Effector memory CD8-positive, alpha-beta T cell (primary cell): ENCODE measurements at regions not wholly inside any gene's neighbourhood (a gene's known extent, or its start where the extent isn't known, plus 50 kb on each side); places are given as distances from the start of the nearest gene placed in this dataset.
"Not testable (repeated sequence)": the region's sequence is repeated elsewhere in the genome, so short reads cannot be mapped to it uniquely, and the experiment has no call there.

Experiments used
- ATAC-seq: fragments of 150-1000 bp; cut with Tn5 transposase; replicated peaks from 2 replicates; pipeline ENCODE4 v1.10.0; 2021; ENCODE audit warnings: mild to moderate bottlenecking, moderate library complexity
- DNase-seq, 3 experiments: peaks; one replicate each; pipeline ENCODE4 v3.0.0; 2021
- H3K27ac Mint-ChIP-seq, 2 donors: one replicate each; pipeline ENCODE4 v1.8.0; 2022; ENCODE audit warnings: mild to moderate bottlenecking in 2 of 2, mixed read lengths in 2 of 2, moderate library complexity in 2 of 2
- H3K27me3 Mint-ChIP-seq, 2 donors: one replicate each; pipeline ENCODE4 v1.8.0; 2022; ENCODE audit warnings: mixed read lengths in 2 of 2
- H3K36me3 Mint-ChIP-seq: one replicate; pipeline ENCODE4 v1.8.0; 2022; ENCODE audit warnings: mild to moderate bottlenecking, moderate library complexity, mixed read lengths; ENCODE audit not compliant: insufficient read depth
- H3K4me1 Mint-ChIP-seq, 2 donors: one replicate each; pipeline ENCODE4 v1.8.0; 2022; ENCODE audit warnings: low read depth in 2 of 2, mixed read lengths in 2 of 2
- H3K4me3 Mint-ChIP-seq, 2 donors: one replicate each; pipeline ENCODE4 v1.8.0; 2022; ENCODE audit warnings: mild to moderate bottlenecking in 2 of 2, mixed read lengths in 2 of 2, moderate library complexity in 2 of 2
- H3K9me3 Mint-ChIP-seq, 2 donors: one replicate each; pipeline ENCODE4 v1.8.0; 2022; ENCODE audit warnings: mixed read lengths in 2 of 2

- H3K27me3 Mint-ChIP-seq, result no peaks in the 10 kb centered on the region
- H3K36me3 Mint-ChIP-seq, result no peaks in the 10 kb centered on the region
- H3K4me3 Mint-ChIP-seq, result no peak overlapping the region
- no peak for ATAC-seq
- DNase-seq, result no peak
- H3K27ac Mint-ChIP-seq, result no peak overlapping the region
- no peaks in the 10 kb centered on the region for H3K4me1 Mint-ChIP-seq
- H3K9me3 Mint-ChIP-seq, result peaks cover 11 to 40% of the 10 kb centered on the region in 2 donors
Measured at GRCh38 chr11:98456308-98456680, 564.5 kb upstream of the CNTN5 start.

DNA sequence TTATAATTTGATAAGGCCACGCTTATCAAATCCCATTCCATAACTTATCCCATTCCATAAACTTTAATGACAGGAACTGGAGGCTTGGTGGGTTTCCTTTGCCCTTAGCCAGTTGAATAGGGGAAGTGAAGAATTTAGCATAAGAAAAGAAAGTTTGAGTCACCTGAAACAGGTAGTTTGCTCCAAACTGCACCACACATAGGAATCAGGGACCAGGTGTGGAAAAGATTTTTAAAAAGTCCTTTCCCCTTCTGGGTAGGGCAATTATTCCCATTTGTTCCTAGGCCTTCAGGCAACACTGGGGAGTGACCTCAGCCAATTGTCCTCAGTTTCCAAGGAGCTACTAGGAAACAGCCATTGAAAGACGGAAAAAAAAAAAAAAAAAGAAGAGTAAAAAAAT is 525.7 kb upstream of the CNTN5 start:
- Mint-ChIP-seq H3K36me3 (no peaks in the 10 kb centered on the region), H3K27ac (no peak overlapping the region), H3K9me3 (peaks cover 3 to 15% of the 10 kb centered on the region in 2 donors), H3K4me1 (no peaks in the 10 kb centered on the region), H3K4me3 (no peak overlapping the region), H3K27me3 (no peaks in the 10 kb centered on the region)
- DNase-seq, result no peak
- no peak for ATAC-seq

DNA sequence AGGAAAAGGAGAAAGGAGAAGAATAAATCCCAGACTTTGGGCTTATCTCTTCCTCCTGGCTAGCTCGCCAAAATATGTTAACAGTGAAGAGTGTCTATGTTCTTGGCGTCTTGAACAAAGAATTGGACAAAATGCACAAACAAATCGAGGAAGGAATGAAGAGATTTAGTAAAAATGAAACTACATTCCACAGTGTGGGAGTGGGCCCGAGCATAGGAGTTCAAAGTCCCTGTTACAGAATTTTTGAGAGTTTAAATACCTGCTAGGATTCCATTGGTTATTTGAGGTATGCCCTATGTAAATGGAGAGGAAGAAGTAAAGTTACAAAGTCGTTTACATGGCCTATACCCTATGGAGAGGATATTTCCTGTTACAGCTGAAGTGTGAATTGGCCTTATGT is 525.1 kb upstream of the CNTN5 start:
- peaks cover 4 to 15% of the 10 kb centered on the region in 2 donors for H3K9me3 Mint-ChIP-seq
- H3K4me1 Mint-ChIP-seq, result no peaks in the 10 kb centered on the region
- H3K36me3 Mint-ChIP-seq, result no peaks in the 10 kb centered on the region
- ATAC-seq (no peak), DNase-seq (no peak)
- no peaks in the 10 kb centered on the region for H3K27me3 Mint-ChIP-seq
- no peak overlapping the region for H3K27ac Mint-ChIP-seq
- H3K4me3 Mint-ChIP-seq, result no peak overlapping the region

DNA sequence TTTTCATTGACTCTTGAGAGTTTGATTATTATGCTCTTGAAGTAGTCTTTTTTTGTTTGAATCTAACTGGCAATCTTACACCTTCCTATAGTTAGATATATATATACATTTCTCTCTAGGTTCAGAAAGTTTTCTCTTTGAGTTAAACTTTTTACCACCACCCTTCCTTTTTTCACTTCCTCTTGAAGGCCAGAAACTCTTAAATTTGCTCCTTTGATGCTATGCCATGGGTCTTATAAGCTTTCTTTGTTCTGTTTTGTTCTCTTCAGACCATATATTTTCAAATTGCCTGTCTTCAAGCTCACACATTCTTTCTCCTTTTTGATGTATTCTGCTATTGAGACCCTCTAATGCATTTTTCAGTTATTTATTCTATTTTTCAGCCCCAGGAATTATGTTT is 513.5 kb upstream of the CNTN5 start:
- no peaks in the 10 kb centered on the region for H3K36me3 Mint-ChIP-seq
- H3K9me3 Mint-ChIP-seq, result peaks cover 6 to 22% of the 10 kb centered on the region in 2 donors
- no peaks in the 10 kb centered on the region for H3K4me1 Mint-ChIP-seq
- H3K27me3 Mint-ChIP-seq, result no peaks in the 10 kb centered on the region
- ATAC-seq, result no peak
- no peak overlapping the region for H3K4me3 Mint-ChIP-seq
- DNase-seq, result no peak
- no peak overlapping the region for H3K27ac Mint-ChIP-seq

DNA sequence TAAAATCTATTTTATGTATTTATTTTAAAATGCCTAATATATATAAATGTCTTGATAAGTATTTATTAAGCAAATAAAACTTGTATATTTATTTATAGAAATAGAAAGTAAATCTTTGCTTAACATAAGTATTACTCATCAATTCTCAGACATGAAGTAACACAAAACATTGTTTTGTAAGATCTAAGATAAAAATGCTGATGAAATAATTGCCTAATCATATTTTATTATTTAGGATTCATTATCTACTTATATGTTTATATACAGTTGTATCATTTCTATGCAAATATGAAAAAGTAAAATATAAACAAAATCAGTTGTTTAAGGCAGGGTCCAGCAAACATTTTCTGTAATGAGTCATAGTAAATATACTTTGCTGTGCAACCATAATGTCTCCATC is 507.8 kb upstream of the CNTN5 start:
- Mint-ChIP-seq H3K27me3 (no peaks in the 10 kb centered on the region), H3K36me3 (no peaks in the 10 kb centered on the region), H3K4me3 (no peak overlapping the region), H3K4me1 (no peaks in the 10 kb centered on the region), H3K9me3 (peaks cover 4 to 24% of the 10 kb centered on the region in 2 donors), H3K27ac (no peak overlapping the region)
- ATAC-seq (no peak), DNase-seq (no peak)

GRCh38 chr11:98531576-98531975 is 489.2 kb upstream of the CNTN5 start:
- Mint-ChIP-seq H3K27me3 (no peaks in the 10 kb centered on the region), H3K4me1 (no peaks in the 10 kb centered on the region), H3K4me3 (no peak overlapping the region), H3K9me3 (no peaks in the 10 kb centered on the region), H3K27ac (no peak overlapping the region), H3K36me3 (no peaks in the 10 kb centered on the region)
- ATAC-seq, result no peak
- DNase-seq, result no peak

DNA sequence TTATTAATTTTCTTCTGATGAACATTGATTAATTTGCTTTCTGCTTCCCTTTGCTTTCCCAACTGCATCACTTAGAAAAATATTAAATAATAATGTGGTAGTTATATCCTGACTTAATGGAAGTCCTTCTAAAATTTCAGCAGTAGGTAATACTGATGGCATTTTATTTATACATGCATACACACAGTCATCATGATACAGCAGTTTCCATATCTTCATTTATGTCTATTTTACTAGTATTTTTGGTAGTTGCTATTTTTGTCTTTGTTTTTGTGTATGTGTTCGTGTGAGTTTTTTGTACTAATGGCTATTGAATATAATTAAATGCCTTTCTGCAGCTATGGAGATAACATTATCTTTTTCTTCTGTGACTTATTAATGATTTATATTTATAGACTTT is 484.7 kb upstream of the CNTN5 start:
- Mint-ChIP-seq H3K4me1 (no peaks in the 10 kb centered on the region), H3K9me3 (peaks cover 0 to 2% of the 10 kb centered on the region in 2 donors), H3K4me3 (no peak overlapping the region), H3K27me3 (no peaks in the 10 kb centered on the region), H3K36me3 (no peaks in the 10 kb centered on the region), H3K27ac (no peak overlapping the region)
- ATAC-seq (no peak), DNase-seq (no peak)

- H3K9me3 Mint-ChIP-seq, H3K27ac Mint-ChIP-seq, ATAC-seq, H3K4me3 Mint-ChIP-seq, H3K4me1 Mint-ChIP-seq, H3K36me3 Mint-ChIP-seq, DNase-seq, H3K27me3 Mint-ChIP-seq: not testable (repeated sequence)
Measured at GRCh38 chr11:98538358-98538757, 482.4 kb upstream of the CNTN5 start.

DNA sequence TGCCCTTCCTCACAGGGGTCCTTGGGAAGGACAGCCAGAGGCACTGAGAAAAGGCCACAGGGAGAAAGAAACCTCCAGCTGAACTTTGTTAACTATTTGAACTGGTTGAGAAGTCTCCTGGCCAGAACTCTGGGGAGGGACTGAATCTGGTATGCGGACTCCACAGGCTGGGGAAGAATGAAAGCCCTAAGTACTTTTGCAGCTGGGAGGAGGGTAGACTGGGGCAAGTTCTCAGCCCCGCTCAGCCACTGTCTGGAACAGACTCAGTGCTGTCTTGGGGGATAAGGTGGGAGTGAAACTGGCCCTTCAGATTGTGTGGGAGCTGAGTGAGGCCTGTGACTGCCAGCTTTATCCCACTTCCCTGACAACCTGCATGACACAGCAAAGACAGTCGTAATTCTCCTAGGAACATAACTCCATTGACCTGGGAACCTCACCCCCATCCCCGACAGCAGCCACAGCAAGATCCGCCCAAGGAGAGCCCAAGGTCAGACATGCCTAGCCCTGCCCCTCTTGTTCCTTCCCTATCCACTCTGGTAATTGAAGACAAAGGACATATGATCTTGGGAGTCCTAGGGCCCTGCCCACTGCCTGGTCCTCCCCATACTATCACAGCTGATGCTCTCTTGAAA is 475.1 kb upstream of the CNTN5 start:
- Mint-ChIP-seq H3K4me3 (no peak overlapping the region), H3K27ac (no peak overlapping the region), H3K4me1 (no peaks in the 10 kb centered on the region), H3K36me3 (no peaks in the 10 kb centered on the region), H3K27me3 (no peaks in the 10 kb centered on the region), H3K9me3 (peaks cover 10 to 38% of the 10 kb centered on the region in 2 donors)
- DNase-seq, result no peak
- no peak for ATAC-seq

DNA sequence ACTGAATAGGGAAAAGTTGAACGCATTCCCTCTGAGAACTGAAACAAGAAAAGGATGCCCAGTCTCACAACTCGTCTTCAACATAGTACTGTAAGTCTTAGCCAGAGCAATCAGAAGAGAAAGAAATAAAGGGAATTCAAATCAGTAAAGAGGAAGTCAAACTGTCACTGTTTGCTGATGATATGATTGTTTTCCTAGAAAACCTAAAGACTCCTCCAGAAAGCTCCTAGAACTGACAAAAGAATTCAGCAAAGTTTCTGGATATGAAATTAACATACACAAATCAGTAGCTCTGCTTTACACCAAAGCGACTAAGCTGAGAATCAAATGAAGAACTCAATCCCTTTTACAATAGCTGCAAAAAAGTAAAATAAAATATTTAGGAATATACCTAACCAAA is 471.2 kb upstream of the CNTN5 start:
- H3K9me3 Mint-ChIP-seq, result peaks cover 10 to 38% of the 10 kb centered on the region in 2 donors
- ATAC-seq (no peak), DNase-seq (no peak)
- H3K4me3 Mint-ChIP-seq, result no peak overlapping the region
- no peaks in the 10 kb centered on the region for H3K4me1 Mint-ChIP-seq
- H3K27ac Mint-ChIP-seq, result no peak overlapping the region
- H3K27me3 Mint-ChIP-seq, result no peaks in the 10 kb centered on the region
- H3K36me3 Mint-ChIP-seq, result no peaks in the 10 kb centered on the region

GRCh38 chr11:98559961-98560360 is 460.8 kb upstream of the CNTN5 start:
- peaks cover 5 to 8% of the 10 kb centered on the region in 2 donors for H3K9me3 Mint-ChIP-seq

DNA sequence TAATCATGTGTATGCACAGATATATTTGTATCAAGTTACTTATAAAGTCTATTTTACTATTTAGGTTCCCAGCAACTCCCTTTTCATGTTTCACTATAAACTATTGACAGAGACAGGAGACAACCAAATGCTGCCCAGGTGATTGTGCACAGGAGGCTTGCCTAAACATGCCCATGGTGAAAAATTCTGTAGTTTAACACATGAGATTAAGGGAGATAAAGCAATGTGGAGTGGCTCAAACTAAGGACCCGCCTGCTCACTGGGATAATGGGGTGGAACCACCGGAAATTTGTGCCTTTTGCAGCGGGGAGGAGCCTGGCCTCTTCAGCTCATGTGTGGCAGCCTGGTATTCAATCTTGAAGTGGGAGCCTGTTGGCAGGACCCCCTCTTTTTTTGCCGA is 459.5 kb upstream of the CNTN5 start:
- Mint-ChIP-seq H3K27ac (no peak overlapping the region), H3K27me3 (no peaks in the 10 kb centered on the region), H3K4me3 (no peak overlapping the region), H3K36me3 (no peaks in the 10 kb centered on the region), H3K4me1 (no peaks in the 10 kb centered on the region), H3K9me3 (peaks cover 3 to 8% of the 10 kb centered on the region in 2 donors)
- ATAC-seq (no peak), DNase-seq (no peak)

More at GRCh38 chr11:98559961-98560360, 460.8 kb upstream of the CNTN5 start:
- H3K36me3 Mint-ChIP-seq, result no peaks in the 10 kb centered on the region
- ATAC-seq, result no peak
- no peaks in the 10 kb centered on the region for H3K27me3 Mint-ChIP-seq
- H3K4me1 Mint-ChIP-seq, result no peaks in the 10 kb centered on the region
- no peak overlapping the region for H3K4me3 Mint-ChIP-seq
- no peak for DNase-seq
- no peak overlapping the region for H3K27ac Mint-ChIP-seq

GRCh38 chr11:98561877-98562395 is 458.8 kb upstream of the CNTN5 start:
- no peak overlapping the region for H3K27ac Mint-ChIP-seq
- H3K4me3 Mint-ChIP-seq, result no peak overlapping the region
- ATAC-seq (no peak), DNase-seq (no peak)
- peaks cover 3 to 8% of the 10 kb centered on the region in 2 donors for H3K9me3 Mint-ChIP-seq
- H3K4me1 Mint-ChIP-seq, result no peaks in the 10 kb centered on the region
- H3K36me3 Mint-ChIP-seq, result no peaks in the 10 kb centered on the region
- H3K27me3 Mint-ChIP-seq, result no peaks in the 10 kb centered on the region

DNA sequence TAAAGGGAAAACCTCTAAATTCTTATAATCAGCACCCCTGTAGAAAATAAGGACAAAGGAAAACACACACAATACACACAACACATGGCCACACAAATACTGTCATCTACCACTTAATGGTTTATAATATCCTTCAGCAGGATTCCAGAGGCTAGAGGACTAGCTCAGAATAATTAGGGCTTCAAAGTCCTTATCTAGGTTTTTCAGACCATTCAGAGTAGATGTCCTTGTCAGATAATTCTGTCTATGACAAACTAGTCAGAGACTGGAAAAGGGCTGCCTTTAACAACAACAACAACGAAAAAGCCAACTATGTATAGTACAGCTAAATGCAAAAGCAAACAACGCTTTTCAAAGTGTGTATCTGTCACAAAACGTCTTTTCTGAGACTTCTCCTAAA is 456.5 kb upstream of the CNTN5 start:
- Mint-ChIP-seq H3K36me3 (no peaks in the 10 kb centered on the region), H3K9me3 (peaks cover 6 to 7% of the 10 kb centered on the region in 2 donors), H3K4me1 (no peaks in the 10 kb centered on the region), H3K4me3 (no peak overlapping the region), H3K27ac (no peak overlapping the region), H3K27me3 (no peaks in the 10 kb centered on the region)
- ATAC-seq (no peak), DNase-seq (no peak)
